ENCODE measurements at regions not wholly inside any gene's neighbourhood (a gene's known extent, or its start where the extent isn't known, plus 50 kb on each side); places are given as distances from the start of the nearest gene placed in this dataset.

DNA sequence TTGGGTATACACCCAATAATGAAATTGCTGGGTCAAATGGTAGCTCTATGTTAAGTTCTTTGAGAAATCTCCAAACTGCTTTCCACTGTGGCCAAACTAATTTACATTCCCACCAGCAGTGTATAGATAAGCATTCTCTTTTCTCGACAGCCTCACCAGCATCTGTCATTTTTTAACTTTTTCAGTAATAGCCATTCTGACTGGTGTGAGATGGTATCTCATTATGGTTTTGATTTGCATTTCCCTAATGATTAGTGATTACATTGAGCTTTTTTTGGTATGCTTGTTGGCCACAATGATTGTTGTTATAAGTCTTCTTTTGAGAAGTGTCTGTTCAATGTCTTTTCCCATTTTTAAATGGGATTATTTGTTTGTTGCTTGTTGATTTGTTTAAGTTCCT is 50.4 kb upstream of the EPAS1 start:
- TF ChIP-seq CTCF (IDR thresholded peaks at IDR 0.05; ENCODE audit: extremely low read depth in 1 of 2, insufficient read depth in 1 of 2, low read depth in 1 of 2, low read length in 2 of 2) (no peak), MYC (IDR thresholded peaks at IDR 0.05; ENCODE audit: low read depth, low read length) (no peak), POLR2A (IDR thresholded peaks at IDR 0.05; ENCODE audit: low read depth, low read length) (no peak), JUN (IDR thresholded peaks at IDR 0.05; ENCODE audit: borderline replicate concordance, insufficient read depth, insufficient read length, low read depth) (no peak), POLR2AphosphoS5 (IDR thresholded peaks at IDR 0.05; ENCODE audit: insufficient read depth, low read depth, low read length) (no peak), EZH2 (IDR thresholded peaks at IDR 0.05; ENCODE audit: borderline replicate concordance, low read depth, low read length, severe bottlenecking) (no peak)
- TF ChIP-seq, protein P1, sequence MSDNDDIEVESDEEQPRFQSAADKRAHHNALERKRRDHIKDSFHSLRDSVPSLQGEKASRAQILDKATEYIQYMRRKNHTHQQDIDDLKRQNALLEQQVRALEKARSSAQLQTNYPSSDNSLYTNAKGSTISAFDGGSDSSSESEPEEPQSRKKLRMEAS (IDR thresholded peaks at IDR 0.05; ENCODE audit: insufficient read depth, insufficient read length), result no peak

Measured in endothelial cell of umbilical vein (primary cell).